Stimulated activated CD4-positive, alpha-beta T cell treated with anti-CD3 and anti-CD28 coated beads, Interleukin-15, amount 100 ng/mL, for 1 hour (primary cell): ENCODE measurements at regions not wholly inside any gene's neighbourhood (a gene's known extent, or its start where the extent isn't known, plus 50 kb on each side); places are given as distances from the start of the nearest gene placed in this dataset.

Experiments
- DNase-seq, 2 donors: peaks; one replicate each; pipeline ENCODE4 v3.0.0-alpha.2; 2020; ENCODE audit warnings: low read depth in 1 of 2, low spot score in 1 of 2

DNA sequence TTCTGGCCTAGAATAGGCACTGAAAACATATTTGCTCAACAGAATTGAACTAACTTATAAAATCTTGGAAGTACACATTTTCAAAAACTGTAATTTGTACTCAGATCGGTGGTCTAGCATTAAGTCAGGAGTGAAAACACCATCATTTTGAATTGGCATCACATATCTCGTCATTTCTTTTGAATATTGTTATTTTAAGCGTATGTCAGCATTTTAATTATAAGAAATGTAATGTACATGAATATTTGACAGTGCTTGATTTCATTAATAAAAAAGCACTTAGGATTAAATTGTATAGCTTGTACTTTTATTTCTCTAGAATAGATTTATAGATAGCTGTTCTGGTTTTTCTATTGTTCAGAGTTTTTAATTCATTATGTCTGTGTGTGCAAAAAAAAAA lies 892.2 kb downstream of the BCL11B start:
- no peak for DNase-seq

DNA sequence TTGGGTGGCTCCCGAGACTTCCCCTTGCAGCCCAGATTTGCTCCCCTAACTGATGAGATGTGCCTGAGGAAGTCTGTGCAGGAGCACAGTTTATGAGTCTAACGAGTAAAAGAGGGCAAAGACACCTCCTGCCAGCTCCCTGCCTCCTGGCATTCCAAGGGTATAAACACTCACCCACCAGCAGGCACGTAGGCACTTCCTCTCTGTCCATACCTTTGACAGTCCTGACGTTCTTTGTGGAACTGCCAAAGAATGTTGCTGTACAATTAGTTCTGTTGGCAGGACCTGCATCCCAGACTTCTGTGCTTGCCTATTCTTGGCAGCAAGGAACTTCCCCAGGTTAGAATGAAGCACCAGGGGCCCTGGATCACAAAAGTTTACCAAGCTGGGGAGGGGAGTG lies 889.3 kb downstream of the BCL11B start:
- no peak for DNase-seq

DNA sequence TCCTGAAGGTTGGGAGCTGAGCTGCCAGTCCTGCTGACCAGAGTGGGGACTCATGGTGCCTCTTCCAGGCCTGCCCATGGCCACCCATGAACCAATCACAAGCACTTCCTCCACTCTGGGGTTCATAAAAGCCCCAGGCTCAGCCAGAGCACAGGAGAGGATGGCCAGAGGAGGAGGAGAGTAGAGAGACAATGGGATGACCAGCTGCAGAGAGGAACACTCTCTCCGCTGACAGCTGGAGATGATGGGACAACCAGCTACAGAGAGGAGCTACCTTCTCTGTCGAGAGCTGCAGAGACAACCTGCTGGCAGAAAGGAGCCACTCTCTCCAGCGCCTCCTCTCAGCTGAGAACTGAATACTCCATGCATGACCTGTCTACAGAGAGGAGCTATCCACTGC lies 886.1 kb downstream of the BCL11B start:
- no peak for DNase-seq

DNA sequence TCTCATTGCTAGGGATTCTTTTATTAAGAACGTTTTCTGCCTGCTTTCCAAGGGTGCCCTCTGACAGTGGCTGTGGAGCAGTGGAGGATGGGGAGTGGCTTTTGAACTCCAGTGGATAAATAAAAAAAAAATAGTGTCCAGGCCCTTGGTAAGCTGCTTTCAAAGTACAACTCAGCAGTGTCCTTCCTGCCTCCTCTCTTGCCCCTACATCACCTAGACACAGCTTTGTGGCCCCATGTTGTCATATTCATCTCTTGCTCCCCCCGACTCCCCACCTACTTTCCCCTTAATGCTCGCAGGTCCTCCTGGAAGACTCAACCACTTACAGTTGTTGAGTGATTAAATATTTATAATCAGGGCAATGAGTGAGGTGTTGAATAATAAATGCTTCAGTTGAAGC lies 880.9 kb downstream of the BCL11B start:
- no peak for DNase-seq

DNA sequence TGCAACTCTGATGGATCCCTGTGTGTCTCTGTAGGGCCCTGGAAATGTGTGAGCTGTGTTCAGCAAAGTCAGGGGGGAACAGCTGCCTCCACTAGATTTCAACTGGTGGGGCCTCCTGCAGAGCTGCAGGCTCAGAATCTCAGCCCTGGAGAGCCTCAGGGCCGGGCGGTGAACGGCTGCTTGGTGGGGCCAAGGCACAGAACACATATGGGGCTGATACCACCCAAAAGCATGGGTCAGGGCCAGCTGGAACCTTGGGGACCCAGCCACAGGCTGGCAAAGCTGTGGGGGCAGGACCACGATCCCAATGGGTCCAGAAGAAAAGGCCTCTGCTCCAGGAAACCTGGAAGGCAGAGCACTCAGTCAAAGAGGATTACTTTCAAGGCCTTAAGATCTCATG lies 878.5 kb downstream of the BCL11B start:
- no peak for DNase-seq

DNA sequence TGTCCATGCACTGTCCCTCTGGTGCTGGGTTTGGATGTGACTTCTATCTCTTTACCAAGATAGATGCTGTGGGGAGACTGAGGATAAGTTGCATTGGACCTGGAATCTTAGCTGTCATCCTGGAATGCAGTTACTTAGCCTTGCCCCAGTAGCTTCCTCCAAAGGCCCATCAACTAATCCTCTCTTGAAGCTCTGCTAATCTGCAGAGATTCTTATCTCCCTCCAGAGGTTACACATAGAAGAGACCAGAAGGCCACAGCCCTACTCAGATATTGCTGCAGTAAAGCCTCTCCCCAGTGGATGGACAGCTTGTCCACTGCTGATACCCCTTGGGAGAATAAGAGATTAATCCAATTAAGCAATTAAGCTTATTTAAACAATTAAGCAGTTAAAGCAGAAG lies 867.2 kb downstream of the BCL11B start:
- DNase-seq = no peak

DNA sequence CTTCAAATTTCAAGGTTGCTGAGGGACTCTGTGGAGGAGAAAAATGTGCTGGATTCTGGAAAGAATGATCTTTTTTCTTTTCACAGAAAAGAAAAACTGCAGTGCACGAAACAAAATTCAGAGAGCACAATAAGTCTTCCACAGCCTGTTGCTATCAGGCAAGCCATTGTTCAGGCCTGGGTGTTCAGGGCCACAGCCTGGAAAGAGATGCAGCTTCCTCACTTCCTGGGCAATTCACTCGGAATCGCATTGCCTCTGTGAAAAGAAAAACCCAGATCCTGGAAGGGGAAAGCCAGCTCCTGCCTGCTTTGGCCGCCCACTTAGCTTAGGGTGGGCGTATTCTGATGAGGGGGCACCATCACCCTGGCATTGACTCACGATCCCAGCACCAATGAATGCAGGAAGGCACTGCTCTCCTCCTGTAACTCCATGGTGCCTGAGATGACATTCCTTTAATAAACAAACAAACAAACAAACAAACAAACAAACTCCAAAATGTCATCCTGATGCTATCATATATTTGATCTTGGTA lies 863.9 kb downstream of the BCL11B start:
- DNase-seq = no peak

DNA sequence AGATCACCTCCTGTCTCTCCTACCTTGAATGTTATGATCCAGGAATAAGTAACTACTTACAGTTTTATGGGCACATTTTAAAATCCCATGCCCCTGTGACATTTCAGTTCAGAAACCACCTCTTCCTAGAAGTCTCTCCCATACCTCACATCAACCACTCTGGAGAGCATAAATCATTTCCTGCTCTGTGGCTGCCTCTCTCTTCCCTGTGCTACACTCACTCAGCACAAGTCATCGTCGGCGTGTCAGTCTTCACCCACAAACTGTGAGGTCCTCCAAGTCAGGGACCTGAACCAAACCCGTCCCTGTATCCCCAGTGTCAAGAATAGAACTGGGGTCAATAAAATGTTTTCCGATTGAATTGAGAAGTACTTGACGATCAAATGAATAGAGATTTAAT lies 863.3 kb downstream of the BCL11B start:
- no peak for DNase-seq

DNA sequence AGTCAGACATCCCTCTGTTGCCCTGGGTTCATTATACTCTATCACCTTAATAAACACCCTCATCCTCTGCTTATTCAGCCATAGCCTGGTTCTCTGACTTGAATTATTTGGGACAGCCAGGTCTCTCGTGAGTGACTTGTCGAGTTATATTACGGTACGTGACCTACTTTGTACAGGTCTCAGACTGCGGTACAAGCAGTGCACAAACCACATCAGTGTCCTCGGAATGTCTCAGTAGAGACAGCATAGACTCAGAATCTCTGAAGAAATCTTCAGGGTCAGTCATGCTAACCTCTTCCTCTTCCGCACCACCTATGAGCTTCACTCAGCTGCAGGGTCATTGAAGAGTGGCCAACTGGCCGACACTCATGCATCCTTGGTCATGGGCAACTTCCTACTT lies 860.8 kb downstream of the BCL11B start:
- no peak for DNase-seq

DNA sequence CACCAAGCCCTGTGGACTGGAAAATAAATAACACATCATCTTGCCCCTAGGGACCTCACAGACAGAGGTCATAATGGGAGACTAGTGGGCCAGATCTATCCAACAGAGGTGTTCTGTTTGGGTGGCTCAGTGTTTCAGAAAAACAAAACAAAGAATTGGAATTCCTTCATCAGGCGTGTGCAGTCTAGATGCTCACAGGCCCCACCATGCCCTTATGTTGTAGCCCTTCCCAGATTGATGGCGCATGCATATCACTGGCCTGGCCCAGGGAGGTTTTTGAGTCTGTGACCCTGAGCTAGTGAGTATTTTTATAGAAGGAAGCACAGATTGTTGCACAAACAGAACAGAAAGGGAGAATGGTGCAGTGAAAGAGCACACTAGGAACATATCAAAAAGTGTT lies 859.6 kb downstream of the BCL11B start:
- no peak for DNase-seq

DNA sequence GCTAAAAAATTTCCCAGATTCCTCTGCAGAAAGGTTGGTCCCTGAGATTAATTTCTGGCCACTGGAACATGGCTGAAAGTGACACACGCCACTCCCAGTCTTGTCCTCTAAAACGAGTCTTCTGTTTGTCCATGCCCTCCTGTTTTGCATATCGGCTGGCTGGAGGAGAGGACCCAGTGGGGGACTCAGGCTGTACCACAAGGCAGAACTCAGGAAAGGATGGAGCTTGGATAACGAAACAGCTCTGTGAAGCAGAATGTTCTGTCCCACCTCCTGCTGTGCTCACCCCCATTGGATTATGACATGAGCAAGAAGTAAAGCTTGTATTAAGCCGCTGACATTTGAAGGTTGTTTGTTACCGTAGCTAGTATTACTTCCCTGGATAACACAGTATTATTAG lies 856.2 kb downstream of the BCL11B start:
- no peak for DNase-seq

DNA sequence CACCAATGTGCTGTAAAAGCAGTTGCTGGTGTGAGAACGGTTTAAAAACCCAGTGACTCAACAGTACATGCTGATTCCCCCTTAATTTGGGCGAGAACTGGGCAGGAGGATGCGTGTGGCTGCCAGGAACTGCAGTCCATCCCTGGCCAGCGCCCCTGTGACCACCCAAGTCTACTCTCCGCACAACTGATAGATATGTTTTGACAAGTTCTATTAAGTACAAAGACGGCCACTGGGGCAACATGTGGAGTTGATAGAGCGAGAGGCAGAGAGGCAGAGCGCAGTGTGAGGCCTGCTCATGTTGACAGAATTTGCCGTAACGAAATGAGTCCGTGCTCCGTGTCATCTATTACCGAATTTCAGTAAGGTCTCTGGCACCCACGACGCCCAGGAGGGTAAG lies 855.0 kb downstream of the BCL11B start:
- DNase-seq = no peak

DNA sequence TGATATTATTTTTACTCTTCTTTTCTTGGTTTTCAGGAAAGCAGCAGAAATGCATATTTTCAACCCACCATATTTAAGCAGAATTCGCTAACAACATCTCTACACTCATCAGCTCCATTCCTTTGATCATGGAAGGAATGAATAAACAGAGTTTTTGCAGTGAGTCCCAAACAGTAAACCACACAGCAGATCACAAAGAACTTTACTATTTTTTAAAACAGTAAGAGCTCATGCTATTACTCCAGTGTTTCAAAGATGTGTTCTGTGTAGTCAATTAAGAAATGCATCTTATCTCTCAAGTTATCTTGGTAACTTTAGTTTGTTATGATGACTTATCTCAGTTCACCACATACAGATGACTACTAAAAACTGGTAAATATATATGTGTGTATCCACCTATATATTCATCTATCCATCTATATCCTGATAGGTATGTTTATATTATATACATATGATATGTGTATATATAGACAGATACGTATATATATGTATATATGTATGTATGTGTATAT lies 843.5 kb downstream of the BCL11B start:
- no peak for DNase-seq

DNA sequence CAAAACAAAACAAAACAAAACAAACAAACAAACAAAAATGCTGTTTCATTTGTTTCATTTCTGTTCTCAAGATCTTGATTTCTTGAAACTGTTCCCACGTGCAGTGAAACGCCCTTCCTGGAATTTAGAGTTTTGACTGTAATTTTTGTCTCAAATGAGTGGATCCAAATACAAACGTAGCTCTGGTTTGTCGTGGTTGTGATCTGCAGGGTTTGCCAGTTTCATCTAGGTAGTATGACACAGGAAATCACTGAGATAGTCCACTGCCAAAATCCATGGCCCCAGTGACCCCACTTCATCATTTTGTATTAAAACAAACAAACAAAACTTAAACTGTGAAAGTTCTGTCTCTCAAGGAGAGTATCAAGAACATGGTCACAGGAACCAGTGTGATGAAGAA lies 838.6 kb downstream of the BCL11B start:
- DNase-seq = no peak

DNA sequence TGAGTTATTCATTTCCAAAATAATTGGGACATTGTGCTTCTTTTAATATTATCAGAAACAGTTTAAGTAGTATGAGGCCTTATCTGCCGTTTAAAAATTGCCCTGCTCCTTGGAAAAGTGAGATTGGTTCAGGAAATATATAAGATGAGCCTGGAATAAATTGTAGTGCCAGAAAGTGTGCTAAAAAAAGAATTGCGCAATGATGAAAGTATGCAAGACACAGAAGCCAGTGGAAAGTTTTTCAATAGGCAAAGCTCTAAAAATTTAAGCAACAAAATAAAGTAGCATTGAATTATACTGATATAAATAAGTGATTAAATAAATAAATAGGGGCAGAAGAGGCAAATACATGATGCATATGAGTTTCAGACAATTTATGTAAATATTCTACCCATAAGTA lies 834.9 kb downstream of the BCL11B start:
- no peak for DNase-seq

DNA sequence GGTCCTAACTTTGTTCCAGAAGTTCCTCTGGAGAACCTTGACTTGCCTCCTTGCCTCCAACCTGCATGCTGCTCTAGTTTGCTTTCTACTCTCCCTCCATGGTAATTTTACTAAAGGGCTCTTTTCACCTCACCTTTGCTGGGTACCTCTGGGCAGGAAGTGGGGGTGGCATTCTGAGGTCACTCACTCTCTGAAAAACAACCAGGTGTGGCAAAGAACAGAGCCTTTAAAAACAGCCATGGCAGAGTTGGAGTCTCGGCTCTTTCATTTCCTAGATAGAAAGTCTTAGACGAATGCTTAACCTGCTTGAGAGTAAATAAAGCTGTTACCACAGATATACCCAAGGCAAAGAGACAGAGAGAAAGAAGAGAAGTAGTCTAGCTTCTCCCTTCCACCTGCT lies 827.9 kb downstream of the BCL11B start:
- DNase-seq = no peak

DNA sequence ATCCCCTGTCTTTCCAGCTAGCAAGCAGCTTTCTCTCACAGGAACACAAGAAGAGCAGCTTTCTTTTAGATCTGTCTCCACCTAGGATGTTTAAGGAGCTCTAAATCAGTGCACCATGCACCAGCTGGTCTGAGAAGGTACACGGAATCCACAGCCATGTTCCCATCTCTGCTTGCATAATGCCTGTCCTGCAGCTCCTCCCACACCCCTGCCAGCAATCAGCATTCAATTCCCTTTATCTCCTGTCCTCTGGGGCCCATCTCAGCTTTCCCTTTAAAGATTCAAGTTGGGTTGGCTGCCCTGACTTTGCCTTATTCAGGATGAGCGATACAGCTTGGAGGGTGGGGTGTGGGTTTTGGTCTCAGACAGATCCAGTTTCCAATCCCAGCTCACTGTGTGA lies 826.3 kb downstream of the BCL11B start:
- no peak for DNase-seq

DNA sequence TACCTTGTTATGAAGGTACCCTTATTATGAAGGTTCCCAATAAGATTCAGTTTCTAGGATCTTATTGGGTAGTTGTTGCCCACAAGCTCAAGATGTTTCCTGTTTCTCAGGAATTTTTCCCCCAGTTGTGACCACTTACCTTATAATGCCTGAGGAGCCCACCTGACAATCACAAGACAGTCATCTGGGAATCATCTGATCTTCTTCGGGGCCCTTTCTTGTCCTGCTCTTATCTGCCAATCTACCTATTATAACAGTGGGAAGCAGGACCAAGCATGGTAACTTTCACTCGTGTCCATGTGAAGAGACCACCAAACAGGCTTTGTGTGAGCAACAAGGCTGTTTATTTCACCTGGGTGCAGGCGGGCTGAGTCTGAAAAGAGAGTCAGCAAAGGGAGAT lies 825.5 kb downstream of the BCL11B start:
- DNase-seq = no peak

DNA sequence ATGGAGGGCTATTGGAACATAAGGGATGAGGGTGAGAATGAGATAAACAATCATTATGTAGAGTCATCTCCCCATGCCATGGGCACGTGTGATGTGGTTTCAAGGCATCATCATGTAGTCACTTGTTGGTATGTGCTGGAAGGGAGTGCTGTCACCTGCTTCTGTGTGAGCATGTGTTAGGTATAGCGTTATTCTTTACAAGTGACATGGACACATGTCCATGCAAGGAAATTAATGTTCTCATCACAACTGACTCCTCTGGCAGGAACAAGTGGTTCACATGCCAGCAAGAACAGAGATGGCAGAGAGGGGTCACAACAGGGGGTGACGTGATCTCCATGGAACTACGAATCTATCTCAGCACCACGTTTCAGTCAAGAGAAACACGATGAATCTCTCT lies 815.8 kb downstream of the BCL11B start:
- DNase-seq = no peak

DNA sequence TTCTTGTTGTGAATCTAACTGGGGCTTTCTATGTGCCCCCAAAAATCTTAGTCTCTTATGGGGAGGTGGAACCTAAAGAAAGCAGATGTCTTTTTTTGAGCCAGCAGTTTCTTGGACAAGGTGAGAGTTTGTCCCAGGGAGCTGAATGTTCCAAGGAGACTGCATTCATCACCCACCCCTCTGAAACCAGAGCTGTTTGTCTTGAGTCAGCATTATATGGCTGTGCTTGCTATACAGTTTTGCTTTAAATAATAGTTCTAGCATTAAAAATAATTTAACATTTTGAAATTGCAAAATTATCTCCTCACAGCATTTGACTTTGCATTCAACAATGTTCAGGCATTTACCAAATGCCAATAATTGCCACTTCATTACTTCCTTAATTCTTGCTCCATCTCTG lies 813.3 kb downstream of the BCL11B start:
- DNase-seq = no peak

DNA sequence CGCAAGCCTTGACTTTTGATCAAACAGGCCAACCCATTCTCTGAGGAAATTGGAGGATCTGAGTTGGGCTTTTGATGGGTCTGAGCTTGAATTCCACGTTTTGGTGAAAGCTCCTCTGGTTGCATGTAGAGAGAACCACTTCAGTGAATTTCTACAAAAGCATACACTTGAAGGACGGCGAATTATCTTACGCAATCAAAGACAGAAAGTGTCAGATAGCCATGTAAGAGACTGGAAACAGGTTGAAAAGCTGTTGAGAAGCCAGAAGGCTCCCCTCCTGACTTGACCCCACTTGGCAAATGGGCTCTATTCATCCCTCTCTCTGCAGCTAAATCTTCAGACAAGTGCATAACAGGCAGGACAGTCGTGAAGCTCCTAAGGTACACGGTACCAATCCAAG lies 809.1 kb downstream of the BCL11B start:
- no peak for DNase-seq

DNA sequence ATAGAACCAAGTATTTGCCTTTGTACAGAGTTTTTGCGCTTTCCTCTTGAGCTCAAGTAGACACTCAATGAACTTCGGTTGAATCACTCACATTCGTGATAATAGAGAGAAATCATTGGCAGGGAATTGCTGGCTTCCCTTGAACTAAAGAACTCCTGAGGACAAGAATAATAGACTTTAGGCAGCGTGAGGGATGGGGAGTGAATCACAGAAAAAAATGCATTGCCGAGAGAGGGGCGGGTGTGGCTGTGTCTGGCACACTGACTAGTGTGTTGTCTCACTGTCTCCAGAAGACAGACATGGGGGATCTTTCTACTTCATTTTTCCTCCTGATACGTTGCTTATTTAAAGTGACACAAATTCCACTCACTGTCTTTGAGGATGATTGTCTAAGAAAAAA lies 805.2 kb downstream of the BCL11B start:
- DNase-seq = no peak

DNA sequence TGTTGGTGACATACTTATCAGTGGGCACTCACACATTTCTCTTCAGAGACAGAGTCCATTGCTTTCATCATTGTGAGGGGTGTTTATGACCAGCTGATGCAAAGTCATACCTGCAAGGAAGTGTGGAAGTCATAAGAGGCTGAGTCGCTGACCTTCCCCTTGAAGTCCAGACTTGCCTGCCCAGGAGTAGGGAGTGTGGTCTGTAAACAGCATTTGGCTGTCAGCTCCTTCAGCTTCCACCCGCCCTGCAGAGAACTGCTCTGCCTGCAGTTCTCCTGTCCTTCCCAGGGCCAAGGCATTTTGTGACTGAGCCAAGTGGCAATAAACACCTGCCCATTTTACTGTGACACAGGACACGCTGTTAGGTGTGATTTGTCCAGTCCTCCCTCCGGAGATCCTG lies 801.3 kb downstream of the BCL11B start:
- no peak for DNase-seq

DNA sequence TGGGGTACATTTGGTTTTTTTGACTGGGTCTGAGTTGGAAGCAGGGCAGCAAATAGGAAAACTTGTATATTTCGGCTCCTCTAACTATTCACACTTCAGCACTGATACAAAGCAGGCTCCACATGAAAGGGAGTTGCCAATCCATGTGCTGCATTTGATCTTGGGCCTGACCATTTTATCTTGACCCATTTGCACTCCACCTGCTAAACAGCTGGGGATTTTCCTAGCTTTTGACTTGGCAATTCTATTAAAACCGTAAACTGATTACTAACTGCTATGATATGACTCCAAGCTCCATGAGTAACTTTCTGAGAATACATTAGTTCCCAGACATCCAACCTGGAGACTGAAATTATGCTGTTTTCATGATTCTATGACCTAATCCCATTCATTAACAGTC lies 797.1 kb downstream of the BCL11B start:
- DNase-seq = no peak
